ENCODE measurements at regions not wholly inside any gene's neighbourhood (a gene's known extent, or its start where the extent isn't known, plus 50 kb on each side); places are given as distances from the start of the nearest gene placed in this dataset.
A peak's percentile ranks its signal among the peaks of the same experiment; 100 is the strongest.

GRCh38 chr2:103664690-103665089, 902.9 kb downstream of the TMEM182 start:
- no peak overlapping the region for H3K4me3 ChIP-seq (ENCODE audit: low read depth, low read length)
- DNase-seq (ENCODE audit: low read depth): no peak
- in situ Hi-C loops (cut with HindIII; ENCODE audit: low sequenced_read_pairs): no loop called here
- TF ChIP-seq CTCF (IDR thresholded peaks at IDR 0.05; ENCODE audit: low read depth, low read length, missing control alignments): no peak

GRCh38 chr2:103667335-103667884, 905.6 kb downstream of the TMEM182 start:
- H3K4me3 ChIP-seq (ENCODE audit: low read depth, low read length): no peak overlapping the region
- no peak for TF ChIP-seq CTCF (IDR thresholded peaks at IDR 0.05; ENCODE audit: low read depth, low read length, missing control alignments)
- peak; percentile 77 for DNase-seq (ENCODE audit: low read depth)
- in situ Hi-C loops (cut with HindIII; ENCODE audit: low sequenced_read_pairs): no loop called here

- H3K4me3 ChIP-seq (ENCODE audit: low read depth, low read length): no peak overlapping the region
- no peak for TF ChIP-seq CTCF (IDR thresholded peaks at IDR 0.05; ENCODE audit: low read depth, low read length, missing control alignments)
- DNase-seq (ENCODE audit: low read depth): peak; percentile 9
- in situ Hi-C loops (cut with HindIII; ENCODE audit: low sequenced_read_pairs): no loop called here
These were observed 907.7 kb downstream of the TMEM182 start for GRCh38 chr2:103669531-103669930.
